ENCODE measurements at regions not wholly inside any gene's neighbourhood (a gene's known extent, or its start where the extent isn't known, plus 50 kb on each side); places are given as distances from the start of the nearest gene placed in this dataset.

DNA sequence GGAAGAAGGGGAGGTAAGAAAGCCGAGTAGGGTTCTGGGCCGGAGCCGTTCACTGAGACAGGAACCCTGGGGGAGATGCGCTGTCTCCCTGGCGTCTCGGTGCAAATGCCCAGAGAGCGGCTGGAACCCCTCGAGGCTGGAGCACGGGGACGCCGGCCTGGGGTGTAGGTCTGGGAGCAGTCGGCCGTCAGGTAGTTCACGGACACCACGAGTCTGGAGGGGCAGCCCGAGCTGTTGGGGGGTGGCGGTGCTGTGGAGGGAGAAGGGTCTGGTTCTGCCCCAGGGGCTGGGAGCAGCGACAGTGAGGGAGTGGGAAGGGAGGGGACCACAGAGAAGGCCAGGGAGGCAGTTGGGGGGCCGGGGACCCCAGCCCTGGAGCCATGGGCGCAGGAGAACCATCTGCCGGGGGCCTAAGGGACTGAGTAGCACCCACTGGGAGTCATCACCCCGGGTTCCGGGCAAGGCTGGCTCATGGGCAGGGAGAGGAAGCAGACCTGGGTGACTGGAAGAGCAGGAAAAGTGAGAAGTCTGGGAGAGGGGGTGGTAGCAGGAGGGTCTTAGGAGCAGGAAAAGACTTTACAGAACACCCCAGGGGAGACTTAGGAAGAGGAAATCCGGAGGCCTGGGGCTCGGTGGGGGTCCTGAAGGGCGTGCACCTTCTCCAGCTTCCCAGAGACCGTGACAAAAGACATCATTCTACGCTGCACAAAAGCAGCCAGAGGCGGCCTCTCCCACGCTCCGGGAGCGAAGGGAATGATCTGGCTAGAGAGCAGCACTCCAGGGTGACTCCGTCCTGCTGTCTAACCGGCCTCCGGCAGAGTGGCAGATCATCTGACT lies 173.1 kb upstream of the SOX1 start:
- DNase-seq (ENCODE audit: low spot score), result no peak

DNA sequence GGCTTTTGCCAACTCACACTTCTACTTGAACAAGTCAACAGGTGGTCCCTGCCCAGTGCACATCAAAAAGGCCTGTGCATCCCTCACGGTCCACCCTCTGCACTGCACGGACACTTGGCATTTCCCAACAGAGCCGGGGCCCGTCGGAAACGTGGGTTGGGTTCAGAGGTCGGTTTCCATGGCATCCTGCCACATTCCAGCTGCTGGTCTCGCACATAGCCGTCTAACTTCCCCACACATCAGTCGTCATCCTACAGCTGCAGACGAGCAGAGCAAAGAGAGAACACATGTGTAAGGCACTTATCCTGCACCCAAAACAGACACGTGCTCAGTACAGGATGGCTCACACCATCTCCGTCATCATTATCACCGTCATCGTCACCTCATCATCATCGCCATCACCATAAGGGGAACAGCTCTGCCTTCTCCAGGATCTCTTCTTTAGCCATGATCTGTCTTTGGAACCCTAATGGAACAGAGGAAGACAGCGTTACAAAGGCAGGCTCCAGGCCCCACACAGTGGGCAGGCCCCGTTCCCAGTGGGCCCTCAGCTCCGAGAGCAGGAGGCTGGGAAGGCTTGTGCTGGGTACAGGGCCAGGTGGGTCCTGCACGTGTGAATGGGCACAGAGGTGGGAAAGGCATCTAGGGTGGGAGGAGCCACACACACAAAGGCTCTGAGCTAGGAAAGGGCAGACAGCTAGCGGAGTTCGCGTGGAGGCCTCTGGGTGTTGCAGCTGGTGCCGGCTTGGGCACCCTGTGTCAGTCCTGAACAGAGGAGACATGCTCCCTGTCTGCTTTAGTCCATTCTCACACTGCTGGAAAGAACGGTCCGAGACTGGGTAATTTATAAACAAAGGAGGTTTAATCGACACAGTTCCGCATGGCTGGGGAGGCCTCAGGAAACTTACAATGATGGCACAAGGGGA lies 170.8 kb upstream of the SOX1 start:
- DNase-seq (ENCODE audit: low spot score), result no peak

DNA sequence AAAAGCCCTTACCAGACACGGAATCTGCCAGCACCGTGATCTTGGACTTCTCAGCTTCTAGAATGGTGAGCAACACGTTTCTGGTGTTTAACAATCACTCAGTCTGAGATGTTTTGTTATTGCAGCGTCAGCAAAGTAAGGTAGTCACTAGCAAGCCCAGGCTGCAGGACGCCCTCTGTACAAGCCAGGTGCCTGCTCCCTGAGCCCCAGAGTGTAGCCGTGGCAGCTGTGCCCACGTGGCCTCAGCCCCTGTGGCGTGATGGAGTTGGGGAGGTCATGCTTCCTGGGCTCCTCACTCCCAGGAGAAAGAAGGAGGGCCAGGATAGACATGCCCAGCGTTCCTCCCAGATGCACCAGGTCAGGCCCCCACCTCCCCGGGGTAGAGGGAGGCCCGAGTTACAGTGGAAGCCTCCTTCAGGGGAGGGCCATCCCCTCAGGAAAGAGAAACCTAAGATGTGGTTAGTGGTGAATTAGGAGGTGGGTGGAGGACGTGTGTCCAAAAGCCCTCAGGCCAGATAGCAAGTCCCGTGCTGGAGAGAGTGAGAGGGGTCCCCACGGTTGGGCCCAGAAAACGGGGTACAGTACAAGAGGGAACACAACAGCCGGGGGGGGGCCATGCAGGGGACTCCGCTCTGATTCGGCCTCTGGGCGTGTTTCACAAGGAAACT lies 169.6 kb upstream of the SOX1 start:
- no peak for DNase-seq (ENCODE audit: low spot score)

DNA sequence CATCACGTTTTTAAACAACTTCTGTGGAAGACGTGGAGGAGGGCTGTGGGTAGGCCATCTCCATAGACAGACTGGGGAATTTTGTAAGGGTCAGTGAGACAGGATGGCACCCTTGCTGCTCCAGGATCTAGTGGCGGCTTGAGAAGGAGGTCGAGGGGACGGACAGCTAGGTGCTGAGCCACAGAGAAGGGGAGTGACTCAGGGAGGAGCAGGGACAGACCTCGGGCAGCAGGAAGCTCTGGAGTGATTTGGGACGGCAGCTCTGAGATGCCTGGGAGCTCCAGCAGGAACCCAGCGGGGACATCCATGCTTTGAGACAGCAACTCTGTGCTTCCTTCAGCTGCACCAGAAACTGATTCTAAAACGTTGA lies 169.1 kb upstream of the SOX1 start:
- DNase-seq (ENCODE audit: low spot score), result no peak

DNA sequence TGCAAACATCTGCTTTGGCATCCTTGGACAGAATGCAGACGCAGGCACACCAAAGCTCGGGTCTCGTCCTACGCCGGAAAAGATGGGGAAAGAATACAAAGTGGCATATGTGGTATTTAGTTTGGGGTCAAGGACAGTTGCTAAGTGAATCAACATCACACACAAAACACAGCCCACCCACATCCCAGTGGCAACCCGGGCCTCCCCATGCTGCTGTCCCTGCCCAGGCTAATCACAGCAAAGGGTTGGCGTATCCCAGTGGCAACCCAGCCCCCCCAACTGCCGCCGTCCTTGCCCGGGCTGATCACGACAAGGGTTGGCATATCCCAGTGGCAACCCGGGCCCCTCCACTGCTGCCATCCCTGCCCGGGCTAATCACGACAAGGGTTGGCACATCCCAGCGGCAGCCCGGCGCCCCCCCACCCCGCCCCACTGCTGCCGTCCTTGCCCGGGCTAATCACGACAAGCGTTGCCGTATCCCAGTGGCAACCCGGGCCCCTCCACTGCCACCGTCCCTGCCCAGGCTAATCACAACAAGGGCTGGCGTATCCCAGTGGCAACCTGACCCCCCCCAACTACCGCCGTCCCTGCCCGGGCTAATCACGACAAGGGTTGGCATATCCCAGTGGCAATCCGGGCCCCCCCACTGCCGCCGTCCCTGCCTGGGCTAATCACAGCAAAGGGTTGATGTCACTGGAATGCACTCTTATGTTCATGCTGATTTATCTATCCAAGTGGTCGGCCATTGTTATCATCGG lies 167.8 kb upstream of the SOX1 start:
- DNase-seq (ENCODE audit: low spot score), result no peak

DNA sequence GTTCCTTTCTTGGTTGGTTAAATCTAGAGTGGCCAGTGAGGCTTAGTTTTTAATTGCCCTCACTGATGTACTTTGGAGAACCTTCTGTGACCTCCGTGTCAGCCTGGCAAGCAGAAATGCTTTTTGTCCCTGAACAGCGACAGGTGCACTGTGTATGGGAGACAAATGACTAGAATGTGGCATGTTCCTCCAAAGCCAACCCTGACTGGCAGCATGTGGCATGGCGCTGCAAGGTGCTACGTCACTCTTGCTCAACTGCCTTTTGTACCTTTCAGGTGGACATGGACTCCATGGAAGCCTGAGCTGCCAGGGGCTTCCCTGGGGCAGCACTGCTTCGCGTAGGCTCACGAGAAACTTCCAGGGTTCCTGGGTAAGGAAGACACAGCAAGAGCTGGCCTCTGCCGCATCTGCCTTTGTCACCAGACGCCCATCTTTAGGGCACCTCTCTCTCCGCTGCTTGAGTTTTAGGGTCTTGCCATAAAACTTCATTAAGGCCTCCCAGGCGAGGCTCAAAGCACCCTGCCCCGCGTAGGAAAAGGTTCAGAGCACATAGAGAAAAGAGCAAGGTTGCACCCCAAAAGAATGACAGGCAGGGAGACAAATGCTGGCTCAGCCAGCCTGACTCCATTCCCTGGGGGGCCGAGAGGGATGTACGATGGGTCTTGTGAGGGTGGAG lies 167.1 kb upstream of the SOX1 start:
- no peak for DNase-seq (ENCODE audit: low spot score)

DNA sequence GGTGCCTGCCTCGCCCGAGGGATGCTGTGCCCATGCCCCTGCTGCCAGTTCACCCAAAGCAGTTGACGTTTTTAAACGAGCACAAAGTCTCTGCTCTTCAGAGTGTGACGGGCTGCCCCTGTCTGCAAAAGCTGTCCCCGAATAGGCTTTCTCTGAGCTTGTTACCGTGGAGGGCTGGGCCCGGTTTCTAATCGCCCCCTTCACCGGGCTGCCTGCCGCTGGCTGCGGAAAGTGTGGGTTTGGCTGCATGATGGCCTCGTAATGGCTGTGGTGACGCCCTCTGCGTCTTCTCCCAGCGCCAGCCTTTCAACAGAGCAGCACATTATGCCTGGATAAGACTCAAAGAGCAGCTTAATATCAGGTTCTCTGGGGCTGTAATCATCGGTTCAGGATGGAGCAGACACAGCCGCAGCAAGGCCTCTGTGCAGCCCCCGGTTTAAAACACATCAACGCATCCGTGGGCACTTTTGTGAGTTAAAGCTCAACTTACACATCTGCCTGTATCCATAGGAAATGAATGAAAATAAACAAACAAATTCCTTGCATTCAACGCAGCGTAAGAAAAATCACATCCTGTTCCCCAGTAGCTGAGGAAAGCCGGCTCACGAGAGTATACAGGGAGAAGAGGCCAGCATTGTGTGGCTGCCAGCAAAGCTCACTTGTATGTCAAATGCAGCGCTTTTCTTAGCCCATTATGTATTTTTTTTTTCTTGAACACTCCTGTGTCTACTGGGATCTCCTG lies 166.4 kb upstream of the SOX1 start:
- no peak for DNase-seq (ENCODE audit: low spot score)

DNA sequence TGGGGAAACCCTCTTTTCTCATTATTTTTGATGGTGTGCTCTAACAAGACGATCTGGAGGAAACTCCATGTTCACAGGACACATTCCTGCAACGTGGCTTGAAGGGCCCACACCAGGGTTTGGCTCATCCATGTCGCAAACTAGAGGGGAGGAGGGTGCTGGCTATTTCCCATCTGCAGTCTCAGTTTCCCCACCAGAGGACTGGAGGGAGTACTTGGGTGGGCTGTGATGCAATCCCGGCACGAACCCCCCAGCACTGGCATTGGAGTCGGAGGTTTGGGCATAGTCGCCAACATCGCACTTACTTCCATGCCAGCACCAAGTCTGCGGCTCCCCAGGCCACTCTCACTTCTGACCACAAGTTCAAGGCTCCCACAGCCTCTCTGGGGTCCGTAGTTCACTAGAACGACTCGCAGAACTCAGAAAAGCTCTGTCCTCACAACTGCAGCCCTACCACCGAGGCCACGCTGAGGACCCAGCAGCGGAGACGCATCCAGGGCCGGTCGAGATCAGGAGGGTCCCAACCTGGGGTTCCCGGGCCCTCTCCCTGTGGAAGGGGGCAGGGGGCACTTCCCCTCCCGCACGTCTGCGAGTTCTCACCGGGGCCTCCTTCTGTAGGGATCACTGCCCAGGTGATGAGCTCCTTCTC lies 165.6 kb upstream of the SOX1 start:
- DNase-seq (ENCODE audit: low spot score), result no peak

DNA sequence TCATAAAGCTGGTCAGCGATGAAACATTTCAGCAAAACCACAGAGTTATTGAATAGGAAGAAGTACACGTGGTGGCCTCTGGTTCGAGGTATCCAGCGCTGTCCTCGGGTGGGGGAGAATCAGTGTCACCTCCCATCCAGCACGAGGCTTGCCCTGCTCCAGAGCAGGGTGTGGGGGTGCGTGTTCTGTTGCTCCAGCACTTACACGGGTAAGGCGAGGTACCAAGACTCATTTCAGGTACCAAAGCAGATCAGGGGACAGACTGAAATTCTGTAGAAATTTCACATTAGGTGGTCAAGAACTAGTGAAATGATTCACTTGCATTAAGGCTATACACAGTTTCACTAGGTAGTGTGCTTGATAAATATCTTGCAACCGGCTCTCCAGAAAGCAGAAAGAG lies 164.2 kb upstream of the SOX1 start:
- DNase-seq (ENCODE audit: low spot score), result no peak

DNA sequence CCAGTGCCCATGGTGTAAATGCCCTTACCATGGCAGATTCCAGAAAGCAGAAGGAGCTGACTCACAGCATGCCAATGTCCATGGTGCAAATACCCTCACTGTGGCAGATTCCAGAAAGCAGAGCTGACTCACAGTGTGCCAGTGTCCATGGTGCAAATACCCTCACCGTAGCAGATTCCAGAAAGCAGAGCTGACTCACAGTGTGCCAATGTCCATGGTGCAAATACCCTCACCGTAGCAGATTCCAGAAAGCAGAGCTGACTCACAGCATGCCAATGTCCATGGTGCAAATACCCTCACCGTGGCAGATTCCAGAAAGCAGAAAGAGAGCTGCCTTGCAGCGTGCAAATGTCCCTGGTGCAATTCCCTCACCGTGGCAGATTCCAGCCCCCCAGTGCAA lies 163.8 kb upstream of the SOX1 start:
- DNase-seq (ENCODE audit: low spot score), result no peak

DNA sequence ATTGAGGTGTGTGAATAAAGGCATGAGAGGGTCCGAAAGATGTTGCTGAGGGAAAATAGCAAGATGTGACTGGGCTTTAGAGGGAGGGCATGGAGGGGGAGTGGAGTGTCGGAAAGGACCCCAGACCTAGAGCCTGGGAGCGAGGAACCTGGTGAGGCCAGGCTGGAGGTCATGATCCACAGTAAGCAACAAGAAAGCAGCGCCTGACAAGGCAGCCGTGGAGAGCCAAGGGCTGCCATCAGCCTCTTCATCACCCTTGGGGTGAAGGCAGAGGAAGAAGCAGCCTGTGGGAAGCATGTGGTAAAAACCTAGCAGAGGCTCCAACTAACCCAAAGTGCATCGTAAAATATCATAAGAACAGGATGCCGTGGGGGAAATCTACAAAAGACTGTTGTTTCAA lies 162.8 kb upstream of the SOX1 start:
- DNase-seq (ENCODE audit: low spot score), result no peak

DNA sequence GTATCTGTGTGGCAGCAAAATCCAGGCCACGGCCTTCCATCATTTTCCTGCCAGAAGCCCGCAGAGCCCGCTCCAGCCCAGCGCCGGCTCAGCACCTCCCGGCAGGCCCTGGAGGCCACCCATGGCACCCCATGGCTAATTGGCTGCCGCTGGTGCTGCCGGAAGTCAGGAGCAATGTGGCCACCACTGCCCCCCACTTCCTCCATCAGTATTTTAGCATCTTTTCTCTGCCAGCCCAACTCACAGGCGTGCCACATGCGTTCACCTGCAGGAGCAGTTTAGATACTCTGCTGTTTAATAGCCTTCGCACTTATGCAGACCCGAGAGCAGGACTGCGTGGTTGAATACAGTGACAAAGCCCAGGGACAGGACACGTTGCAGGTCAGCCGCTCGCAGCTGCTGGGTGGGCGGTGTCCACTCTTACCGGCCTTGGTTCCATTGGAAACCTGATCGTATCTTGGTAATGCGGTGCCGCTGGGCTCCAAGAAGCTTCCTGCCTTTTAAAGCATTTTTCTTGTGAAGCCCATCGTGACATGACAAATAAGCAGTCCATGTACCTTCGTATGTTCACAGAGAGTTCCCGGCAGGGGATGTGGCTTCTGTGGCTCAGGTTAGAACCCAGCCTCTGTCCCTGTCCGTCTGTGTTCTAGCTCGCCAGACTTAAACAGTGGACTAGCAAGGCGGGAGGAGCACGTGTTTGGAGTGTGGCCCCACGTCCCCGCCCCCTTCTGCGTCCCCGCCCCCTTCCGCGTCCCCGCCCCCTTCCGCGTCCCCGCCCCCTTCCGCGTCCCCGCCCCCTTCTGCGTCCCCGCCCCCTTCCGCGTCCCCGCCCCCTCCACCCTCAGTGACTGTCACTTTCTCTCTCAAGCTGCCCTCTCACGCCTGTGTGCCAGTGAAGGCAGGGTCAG lies 162.0 kb upstream of the SOX1 start:
- DNase-seq (ENCODE audit: low spot score), result peak; percentile 18

DNA sequence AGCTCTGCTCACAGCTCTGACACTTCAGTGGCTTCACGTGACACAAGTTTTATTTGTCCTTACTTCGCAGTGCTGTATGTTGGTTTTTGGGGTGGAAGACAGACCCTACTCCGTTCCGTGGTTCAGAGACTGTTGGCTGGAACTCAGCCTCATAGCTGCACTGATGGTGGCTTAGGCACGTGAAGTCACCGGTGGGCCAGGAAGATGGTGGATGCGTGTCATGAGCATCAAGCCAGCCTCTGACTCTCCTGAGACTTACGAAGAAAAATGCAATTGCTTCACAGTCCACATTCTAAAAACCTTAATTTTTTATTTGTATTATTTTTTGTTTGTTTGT lies 161.4 kb upstream of the SOX1 start:
- DNase-seq (ENCODE audit: low spot score), result no peak

DNA sequence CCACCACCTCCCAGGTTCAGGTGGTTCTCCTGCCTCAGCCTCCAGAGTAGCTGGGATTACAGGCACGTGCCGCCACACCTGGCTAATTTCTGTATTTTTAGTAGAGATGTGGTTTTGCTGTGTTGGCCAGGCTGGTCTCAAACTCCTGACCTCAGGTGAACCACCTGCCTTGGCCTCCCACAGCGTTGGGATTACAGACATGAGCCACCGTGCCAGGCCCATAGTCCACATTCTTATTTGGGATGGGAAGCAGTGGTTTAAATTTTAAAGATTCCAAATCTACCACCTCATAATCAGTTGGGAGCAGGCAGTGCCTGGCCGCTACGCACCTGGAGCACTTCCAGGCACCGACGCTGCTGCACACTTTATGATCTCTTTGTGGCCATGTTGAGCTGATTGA lies 160.6 kb upstream of the SOX1 start:
- DNase-seq (ENCODE audit: low spot score), result no peak

DNA sequence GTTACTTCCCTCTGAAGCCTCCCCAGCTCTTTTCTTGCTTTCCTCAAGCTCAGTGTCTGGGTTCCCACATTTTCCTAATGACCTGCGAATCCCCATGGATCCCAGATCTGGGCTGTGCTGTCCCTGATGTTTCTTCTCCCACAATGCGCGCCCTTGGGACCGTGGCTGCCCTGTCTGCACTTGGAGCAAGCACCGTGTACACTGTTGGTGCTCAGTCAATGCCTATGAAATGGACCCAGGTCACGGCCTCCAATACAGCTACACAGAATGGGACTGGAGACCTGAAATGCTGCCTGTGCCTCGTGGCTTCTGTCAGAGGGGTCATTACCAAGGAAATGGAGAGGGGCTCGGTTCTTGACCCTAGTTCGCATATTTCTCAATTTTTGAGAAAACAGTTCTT lies 160.1 kb upstream of the SOX1 start:
- DNase-seq (ENCODE audit: low spot score), result no peak

DNA sequence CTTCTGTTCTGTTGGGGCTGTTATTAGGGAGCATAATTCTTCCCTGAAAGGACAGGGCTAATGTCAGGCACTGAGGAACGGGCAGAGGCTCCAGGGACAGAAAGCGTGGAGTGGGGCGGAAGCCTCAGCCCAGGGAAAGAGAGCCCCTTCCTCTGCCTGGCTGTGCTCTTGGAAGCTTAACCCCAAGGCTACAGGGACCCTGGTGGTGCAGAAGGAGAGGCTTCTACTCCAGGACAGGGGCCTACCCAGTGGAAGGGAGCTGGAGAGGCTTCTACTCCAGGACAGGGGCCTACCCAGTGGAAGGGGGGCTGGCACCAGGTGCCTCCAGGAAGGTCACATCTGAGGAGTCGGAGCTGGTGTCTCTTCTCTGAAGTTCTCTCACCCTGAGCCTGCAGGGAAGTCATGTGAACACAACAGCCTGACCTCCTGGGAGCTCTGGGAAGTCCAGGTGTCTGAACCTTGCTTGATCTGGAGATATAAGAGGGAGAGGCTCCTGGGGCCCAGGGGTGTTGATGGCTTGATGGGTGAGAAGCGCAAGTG lies 159.5 kb upstream of the SOX1 start:
- no peak for DNase-seq (ENCODE audit: low spot score)

DNA sequence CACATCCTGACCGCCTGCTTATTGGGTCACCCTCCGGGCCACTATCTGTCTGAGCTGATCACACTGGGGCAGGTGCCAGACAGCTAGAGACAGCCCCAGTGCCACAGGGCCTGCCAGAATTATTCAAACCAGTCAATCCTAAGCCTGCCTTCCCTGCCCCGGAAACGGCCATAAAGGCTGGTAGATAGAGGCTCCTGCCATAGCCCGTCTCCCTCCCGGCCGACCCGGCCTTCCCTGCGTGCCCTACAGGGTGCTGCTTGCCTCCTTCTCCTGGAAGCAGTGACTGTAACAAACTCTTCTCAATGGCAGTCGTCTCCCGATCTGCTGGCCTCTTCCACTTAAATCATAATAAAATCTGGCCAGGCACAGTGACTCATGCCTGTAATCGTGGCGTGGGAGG lies 158.6 kb upstream of the SOX1 start:
- no peak for DNase-seq (ENCODE audit: low spot score)

DNA sequence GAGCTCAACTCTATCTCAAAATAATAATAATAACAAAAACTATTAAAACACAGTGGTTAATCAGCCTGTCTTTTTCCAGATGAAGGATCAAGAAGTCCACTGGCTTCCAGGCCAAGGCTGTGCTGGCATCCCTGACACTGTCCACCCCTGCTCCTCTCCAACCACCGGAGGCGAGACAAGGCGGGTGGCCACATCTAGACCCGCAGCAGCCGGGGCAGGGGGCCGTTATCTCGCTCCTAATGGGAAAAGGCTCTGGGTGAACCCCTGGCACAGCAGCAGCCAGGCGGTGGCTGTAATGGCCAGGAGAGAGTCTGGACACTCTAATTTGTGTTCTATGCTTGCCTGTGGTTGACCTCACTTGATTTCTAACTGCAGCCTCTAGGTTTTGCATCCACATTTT lies 158.0 kb upstream of the SOX1 start:
- no peak for DNase-seq (ENCODE audit: low spot score)

DNA sequence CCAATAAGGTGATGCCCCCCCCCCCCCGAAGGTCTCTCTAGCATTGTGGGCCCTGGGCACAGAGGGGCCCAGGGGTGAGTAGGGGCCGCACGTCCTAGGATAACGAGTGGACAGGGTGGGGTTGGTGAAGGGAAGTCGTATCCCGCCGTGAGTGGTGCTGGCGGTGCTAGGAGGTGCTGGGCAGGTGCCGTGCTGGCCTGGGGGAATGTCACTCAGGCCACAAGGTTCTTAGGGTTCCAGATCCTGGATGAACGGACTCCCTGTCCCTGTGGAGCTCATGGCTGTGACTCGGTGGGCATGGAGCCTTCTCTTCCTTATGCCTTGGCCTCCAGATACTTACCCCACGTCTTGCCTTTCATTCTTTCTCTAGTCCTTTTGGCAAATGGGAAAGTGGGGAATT lies 157.4 kb upstream of the SOX1 start:
- DNase-seq (ENCODE audit: low spot score), result no peak
